ENCODE measurements at regions not wholly inside any gene's neighbourhood (a gene's known extent, or its start where the extent isn't known, plus 50 kb on each side); places are given as distances from the start of the nearest gene placed in this dataset.

GRCh38 chr12:45130881-45131281 lies 80.0 kb upstream of the DBX2 start:
- no peaks in the 10 kb centered on the region for H3K79me2 ChIP-seq (ENCODE audit: control insufficient read depth, insufficient read depth, low read length)
- ChIA-PET POLR2A (no interaction called here), CTCF (ENCODE audit: low intra/inter-chr PET ratio) (no interaction called here)
- no peak overlapping the region for H3K4me2 ChIP-seq (ENCODE audit: insufficient read depth, low read length)
- H3K9ac ChIP-seq (ENCODE audit: insufficient read depth in 1 of 2, low read depth in 2 of 2, low read length in 2 of 2), result no peak overlapping the region
- FAIRE-seq, result peak; percentile 92
- no peak overlapping the region for H2AFZ ChIP-seq (ENCODE audit: low read depth, low read length)
- no peak overlapping the region for H3K4me3 ChIP-seq
- peak; percentile 93 for ATAC-seq
- H3K4me1 ChIP-seq (replicated peaks in 1 of 2; ENCODE audit: control insufficient read depth in 2 of 2, insufficient read depth in 2 of 2, low read length in 2 of 2), result no peaks in the 10 kb centered on the region
- no TSS peak for BruUV-seq (replicated peaks)
- H3K27me3 ChIP-seq (ENCODE audit: control insufficient read depth in 2 of 2, insufficient read depth in 2 of 2, low read length in 2 of 2), result no peaks in the 10 kb centered on the region; a peak in 1 of 5 replicates
- no peaks in the 10 kb centered on the region for H3K9me3 ChIP-seq (replicated peaks; ENCODE audit: control insufficient read depth, insufficient read depth, low read depth, low read length)
- in situ Hi-C loops (cut with MboI) (no loop called here), intact Hi-C loops (cut with micrococcal nuclease) (loop anchor here (5.0 kb wide), 1 partner anchor 411 kb away; no protein-coding TSS in a partner anchor)
- no peak overlapping the region for H3K27ac ChIP-seq (ENCODE audit: extremely low read depth, low read depth, low read length)
- peak; percentile 45 to 68 (median 46) for DNase-seq (ENCODE audit: extremely low read depth in 1 of 4, low spot score in 3 of 4)
- no peaks in the 10 kb centered on the region for H4K20me1 ChIP-seq (replicated peaks; ENCODE audit: control insufficient read depth, insufficient read depth, low read length)
- WGBS (ENCODE audit: insufficient coverage, low coverage, missing lambda C conversion rate), result 0% methylated on average over 3 of the region's 3 CpGs
- no peaks in the 10 kb centered on the region for H3K36me3 ChIP-seq (ENCODE audit: control insufficient read depth, insufficient read depth, low read length)
- H3K9me1 ChIP-seq (ENCODE audit: control insufficient read depth, insufficient read depth, low read length), result no peaks in the 10 kb centered on the region
- TF ChIP-seq GATA2 (CRISPR knock-in tag; IDR thresholded peaks at IDR 0.05) (no peak), RAD21 (CRISPR knock-in tag; conservative IDR thresholded peaks at IDR 0.05 in 1 of 2, IDR thresholded peaks at IDR 0.05 in 1 of 2) (peak; percentile 77 to 86), NCOA2 (IDR thresholded peaks at IDR 0.05; ENCODE audit: partially characterized antibody in 2 of 2) (no peak), SMC3 (conservative IDR thresholded peaks at IDR 0.05; ENCODE audit: insufficient read depth, low read depth, low read length) (0 out of 2 replicates have a peak, but pooled peaks have one; percentile 47), STAG1 (CRISPR knock-in tag; IDR thresholded peaks at IDR 0.05; ENCODE audit: borderline replicate concordance) (peak; percentile 85; the same call in 1 of the 2 replicates), NFXL1 (CRISPR knock-in tag; IDR thresholded peaks at IDR 0.05) (no peak), ZNF143 (CRISPR knock-in tag; IDR thresholded peaks at IDR 0.05) (no peak), LCOR (CRISPR knock-in tag; IDR thresholded peaks at IDR 0.05) (0 out of 2 replicates have a peak, but pooled peaks have one; percentile 35), FOXM1 (IDR thresholded peaks at IDR 0.05; ENCODE audit: low read depth) (no peak), FOXM1 (CRISPR knock-in tag; IDR thresholded peaks at IDR 0.05; ENCODE audit: low read depth) (no peak), DNMT1 (IDR thresholded peaks at IDR 0.05) (no peak), TAF7 (tag; IDR thresholded peaks at IDR 0.05) (no peak), CBX1 (IDR thresholded peaks at IDR 0.05; ENCODE audit: low read depth) (no peak), ERF (CRISPR knock-in tag; IDR thresholded peaks at IDR 0.05) (no peak), THRB (CRISPR knock-in tag; conservative IDR thresholded peaks at IDR 0.05) (no peak)
- TF ChIP-seq, protein P1, sequence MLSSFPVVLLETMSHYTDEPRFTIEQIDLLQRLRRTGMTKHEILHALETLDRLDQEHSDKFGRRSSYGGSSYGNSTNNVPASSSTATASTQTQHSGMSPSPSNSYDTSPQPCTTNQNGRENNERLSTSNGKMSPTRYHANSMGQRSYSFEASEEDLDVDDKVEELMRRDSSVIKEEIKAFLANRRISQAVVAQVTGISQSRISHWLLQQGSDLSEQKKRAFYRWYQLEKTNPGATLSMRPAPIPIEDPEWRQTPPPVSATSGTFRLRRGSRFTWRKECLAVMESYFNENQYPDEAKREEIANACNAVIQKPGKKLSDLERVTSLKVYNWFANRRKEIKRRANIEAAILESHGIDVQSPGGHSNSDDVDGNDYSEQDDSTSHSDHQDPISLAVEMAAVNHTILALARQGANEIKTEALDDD (IDR thresholded peaks at IDR 0.05), result no peak
- TF ChIP-seq, protein P2, sequence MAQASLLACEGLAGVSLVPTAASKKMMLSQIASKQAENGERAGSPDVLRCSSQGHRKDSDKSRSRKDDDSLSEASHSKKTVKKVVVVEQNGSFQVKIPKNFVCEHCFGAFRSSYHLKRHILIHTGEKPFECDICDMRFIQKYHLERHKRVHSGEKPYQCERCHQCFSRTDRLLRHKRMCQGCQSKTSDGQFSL (CRISPR knock-in tag; IDR thresholded peaks at IDR 0.05), result no peak
- TF ChIP-seq, protein P2 (tag; IDR thresholded peaks at IDR 0.05), result no peak
- TF ChIP-seq, protein P3, sequence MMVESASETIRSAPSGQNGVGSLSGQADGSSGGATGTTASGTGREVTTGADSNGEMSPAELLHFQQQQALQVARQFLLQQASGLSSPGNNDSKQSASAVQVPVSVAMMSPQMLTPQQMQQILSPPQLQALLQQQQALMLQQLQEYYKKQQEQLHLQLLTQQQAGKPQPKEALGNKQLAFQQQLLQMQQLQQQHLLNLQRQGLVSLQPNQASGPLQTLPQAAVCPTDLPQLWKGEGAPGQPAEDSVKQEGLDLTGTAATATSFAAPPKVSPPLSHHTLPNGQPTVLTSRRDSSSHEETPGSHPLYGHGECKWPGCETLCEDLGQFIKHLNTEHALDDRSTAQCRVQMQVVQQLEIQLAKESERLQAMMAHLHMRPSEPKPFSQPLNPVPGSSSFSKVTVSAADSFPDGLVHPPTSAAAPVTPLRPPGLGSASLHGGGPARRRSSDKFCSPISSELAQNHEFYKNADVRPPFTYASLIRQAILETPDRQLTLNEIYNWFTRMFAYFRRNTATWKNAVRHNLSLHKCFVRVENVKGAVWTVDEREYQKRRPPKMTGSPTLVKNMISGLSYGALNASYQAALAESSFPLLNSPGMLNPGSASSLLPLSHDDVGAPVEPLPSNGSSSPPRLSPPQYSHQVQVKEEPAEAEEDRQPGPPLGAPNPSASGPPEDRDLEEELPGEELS (CRISPR knock-in tag; IDR thresholded peaks at IDR 0.05; ENCODE audit: borderline replicate concordance), result no peak
